Hematopoietic multipotent progenitor cell treated with erythropoietin and hydrocortisone succinate and interleukin-3 and kit ligand, for 6 days (in vitro differentiated cells): ENCODE measurements at regions not wholly inside any gene's neighbourhood (a gene's known extent, or its start where the extent isn't known, plus 50 kb on each side); places are given as distances from the start of the nearest gene placed in this dataset.

ENCODE experiments used
- DNase-seq: peaks from one replicate; pipeline ENCODE4 v3.0.0-alpha.2; 2015

- no peak for DNase-seq
Measured at GRCh38 chr10:81034383-81034782, 496.7 kb downstream of the SH2D4B start.

- no peak for DNase-seq
Measured at GRCh38 chr10:81036257-81036656, 498.6 kb downstream of the SH2D4B start.

GRCh38 chr10:81040031-81040430 is 502.3 kb downstream of the SH2D4B start:
- DNase-seq: no peak

DNA sequence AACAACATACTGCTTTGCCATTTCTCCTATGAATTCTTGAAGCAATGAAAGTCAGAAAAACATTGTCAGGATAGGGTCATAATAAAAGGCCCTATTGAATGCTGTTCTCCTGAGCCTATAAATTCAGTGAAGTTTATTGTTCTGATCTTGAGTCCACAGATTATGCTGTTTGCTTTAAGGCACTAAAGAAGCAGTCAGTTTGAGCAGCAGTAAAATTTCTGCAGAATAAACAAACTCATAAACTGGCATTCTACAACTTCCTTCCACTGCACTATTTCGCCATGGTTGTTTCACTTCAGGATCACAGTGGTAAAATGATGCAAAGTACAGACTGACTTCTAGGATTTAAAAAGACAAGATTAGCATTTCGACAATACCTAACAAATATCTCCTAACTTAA is 503.2 kb downstream of the SH2D4B start:
- no peak for DNase-seq

GRCh38 chr10:81042647-81043046 is 504.9 kb downstream of the SH2D4B start:
- DNase-seq: no peak

DNA sequence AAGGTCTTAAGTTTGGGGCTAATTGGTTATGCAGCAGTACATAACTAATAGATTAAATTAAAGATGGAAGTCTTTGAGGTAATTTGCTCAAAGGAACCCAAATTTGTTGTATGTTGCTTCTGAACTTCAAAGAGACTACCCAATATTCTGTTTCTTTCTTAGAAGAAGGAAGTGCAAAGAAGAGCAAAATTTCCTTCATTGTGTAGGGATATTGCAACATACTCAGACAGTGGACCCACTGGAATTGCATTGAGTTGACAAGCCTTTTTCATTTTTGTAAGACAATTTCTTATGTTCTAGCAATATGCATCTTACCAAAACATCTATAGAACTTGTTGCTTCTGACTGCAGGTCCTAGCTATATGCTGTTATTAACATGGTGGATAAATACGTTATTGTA is 527.8 kb downstream of the SH2D4B start:
- DNase-seq: no peak

DNA sequence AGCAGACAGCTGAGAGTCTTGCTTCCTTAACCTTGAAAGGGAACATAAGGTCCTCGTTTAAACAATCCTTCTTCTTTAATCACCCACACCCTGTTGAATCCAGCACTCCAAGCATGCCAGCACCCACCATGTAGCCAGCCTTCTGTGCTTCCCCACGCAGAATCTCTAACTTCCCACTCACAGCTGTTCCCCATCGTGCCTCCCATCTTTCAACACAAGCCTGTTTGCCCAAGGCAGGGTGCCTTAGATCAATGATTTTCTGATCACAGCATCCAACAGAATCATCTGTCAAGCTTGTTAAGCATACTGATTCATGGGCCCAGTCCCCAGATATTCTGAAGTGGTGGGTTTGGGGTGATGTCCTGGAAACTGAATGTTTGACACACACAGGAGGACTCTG is 530.8 kb downstream of the SH2D4B start:
- no peak for DNase-seq

DNA sequence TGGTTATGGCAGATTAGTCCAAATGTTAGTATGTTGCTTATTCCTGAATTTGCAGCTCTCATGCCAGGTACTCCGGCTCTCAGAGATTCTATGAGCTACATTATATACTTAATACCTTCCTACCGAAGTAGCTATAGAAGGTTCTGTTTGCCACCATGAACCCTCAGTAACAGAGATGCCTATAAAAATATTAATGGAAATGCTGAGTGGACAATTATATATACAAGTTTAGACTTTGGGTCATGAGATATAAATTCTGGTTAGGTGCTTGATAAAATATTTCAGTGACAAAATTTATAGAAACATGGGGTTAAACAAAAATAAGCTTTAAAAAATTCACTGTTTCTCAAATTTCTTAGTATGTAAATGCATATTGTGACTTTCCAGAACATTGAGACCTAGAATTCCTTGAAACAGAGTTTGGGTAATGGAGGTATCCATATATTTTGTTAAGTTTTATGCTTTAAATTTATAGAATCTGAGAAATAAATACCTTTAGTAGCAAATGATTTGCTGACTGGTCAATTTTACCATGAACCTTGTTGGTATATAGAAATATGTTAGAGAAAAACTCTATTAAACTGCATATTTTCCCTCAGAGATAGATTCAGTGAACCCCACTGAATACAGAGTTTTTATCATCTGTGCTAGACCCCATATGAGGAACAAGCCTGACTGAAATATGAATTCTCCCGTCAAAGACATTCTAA is 533.5 kb downstream of the SH2D4B start:
- DNase-seq: no peak

GRCh38 chr10:81073155-81073554 is 535.5 kb downstream of the SH2D4B start:
- DNase-seq: no peak

GRCh38 chr10:81081887-81082620 is 544.4 kb downstream of the SH2D4B start:
- peak; percentile 5 for DNase-seq

DNA sequence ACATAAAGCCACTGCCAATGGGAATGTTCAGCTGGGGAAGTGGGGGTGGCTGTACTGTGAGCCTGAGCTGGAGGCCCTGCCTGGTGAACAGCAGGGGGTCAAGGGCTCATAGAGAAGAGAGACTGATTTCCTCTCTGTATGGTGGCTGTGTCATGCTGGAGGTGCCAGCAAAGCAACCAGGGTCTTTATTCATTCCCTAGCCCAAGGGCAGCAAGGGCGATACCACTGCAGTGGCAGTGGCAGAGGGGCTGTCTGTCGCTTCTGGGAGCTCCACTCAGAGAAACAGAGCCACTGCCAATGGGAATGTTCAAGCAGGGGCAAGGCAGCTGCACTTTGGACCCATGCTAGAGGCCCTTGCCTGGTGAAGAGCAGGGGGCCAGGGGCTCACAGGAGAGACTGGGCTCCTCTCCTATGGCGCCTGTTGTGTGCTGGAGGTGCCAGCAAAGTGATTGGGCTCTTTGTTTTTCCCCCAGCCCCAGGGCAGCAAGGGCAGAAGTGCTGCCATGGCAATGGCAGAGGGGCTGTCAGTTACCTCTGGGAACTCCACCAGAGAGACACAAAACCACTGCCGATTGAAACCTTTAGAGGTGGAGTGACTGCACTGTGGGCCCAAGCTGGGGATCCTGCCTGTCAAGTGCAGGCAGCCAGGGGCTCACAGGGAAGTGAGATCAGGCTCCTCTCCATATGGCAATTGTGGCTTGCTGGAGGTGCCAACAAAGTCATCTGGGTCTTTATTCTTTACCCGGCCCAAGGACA is 545.1 kb downstream of the SH2D4B start:
- DNase-seq: no peak

DNA sequence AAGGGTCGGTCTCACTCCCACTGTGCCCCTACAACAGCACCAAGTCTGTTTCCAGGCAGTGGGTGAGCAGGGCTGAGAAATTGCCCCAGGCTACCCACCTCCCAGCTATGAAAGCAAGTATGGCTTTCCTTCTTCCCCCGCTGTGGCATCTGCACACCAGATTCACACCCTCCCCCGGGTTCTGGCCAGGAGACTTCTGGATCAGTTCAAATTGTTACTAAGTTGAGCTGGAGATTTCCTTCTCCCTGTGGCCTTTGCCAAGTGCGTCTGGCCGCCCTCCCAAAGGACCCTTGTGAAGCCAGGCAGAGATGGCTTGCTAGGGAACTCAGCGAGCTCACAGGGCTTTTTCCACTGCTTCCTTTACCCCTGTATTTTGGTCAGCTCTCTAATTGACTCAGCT is 555.4 kb downstream of the SH2D4B start:
- DNase-seq: no peak

GRCh38 chr10:81095238-81095637 is 557.5 kb downstream of the SH2D4B start:
- no peak for DNase-seq

DNA sequence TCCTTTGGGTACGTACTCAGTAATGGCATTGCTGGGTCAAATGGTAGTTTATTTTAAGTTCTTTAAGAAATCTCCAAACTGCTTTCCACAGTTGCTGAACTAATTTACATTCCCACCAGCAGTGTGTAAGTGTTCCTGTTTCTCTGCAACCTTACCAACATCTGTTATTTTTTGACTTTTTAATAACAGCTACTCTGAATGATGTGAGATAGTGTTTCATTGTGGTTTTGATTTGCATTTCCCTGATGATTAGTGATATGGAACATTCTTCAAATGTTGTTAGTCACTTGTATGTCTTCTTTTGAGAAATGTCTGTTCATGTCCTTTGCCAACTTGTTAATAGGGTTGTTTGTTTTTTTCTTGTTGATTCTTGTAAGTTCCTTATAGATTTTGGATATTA is 558.9 kb downstream of the SH2D4B start:
- DNase-seq: no peak

GRCh38 chr10:81101062-81101461 is 563.4 kb downstream of the SH2D4B start:
- no peak for DNase-seq

- DNase-seq: no peak
Measured at GRCh38 chr10:81104494-81104893, 566.8 kb downstream of the SH2D4B start.

DNA sequence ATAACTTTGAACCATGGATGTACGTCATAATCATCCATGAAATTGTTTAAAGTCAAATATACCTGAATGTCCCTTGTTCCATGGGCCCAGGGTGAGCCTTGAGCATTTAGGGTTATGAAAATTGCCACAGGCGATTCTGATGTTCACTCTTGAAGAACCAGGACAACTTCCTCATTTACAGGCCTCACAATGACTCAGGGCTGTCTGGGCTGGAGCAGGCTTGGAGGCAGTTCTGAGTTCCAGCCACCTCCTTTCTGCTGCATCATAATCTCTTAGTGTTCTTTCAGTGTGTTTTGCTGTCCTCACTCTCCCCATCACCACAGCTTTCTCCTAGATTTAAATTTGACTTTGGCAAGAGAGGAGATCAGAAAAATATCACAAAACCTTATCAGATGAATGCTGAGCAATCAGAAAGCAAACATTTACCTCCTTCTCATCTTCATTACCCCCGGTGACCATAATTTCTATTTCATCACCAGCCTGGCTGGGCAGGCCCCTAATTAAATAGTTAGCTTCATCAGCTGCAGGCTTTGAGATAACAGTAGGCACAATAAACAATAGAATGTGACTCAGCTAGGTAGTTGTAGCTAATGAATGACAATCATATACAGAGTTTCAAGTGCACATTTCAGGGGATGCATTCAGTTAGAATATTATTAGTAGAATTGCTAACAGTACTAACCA is 571.0 kb downstream of the SH2D4B start:
- DNase-seq: peak; percentile 28

GRCh38 chr10:81109200-81109752 is 571.6 kb downstream of the SH2D4B start:
- no peak for DNase-seq

GRCh38 chr10:81116201-81116600 is 578.5 kb downstream of the SH2D4B start:
- DNase-seq: no peak

DNA sequence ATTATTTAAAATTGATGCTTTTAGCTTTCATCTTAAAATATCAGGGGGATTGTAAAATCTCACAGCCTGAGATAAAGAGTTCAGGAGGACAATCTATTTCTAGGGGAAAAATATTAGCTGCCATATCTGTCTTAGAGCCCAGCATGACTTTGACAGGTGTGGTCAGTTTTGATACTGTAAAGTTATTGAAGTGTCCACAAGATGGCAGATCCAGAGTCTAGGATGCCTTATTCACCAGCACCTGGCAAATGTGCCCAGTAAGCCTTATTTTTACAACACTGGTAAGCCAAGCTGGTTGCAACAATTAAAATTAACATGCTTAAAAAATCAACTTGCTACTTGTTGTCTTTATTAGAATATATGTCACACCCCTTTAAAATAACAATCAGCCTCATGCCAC is 579.3 kb downstream of the SH2D4B start:
- peak; percentile 6 for DNase-seq

DNA sequence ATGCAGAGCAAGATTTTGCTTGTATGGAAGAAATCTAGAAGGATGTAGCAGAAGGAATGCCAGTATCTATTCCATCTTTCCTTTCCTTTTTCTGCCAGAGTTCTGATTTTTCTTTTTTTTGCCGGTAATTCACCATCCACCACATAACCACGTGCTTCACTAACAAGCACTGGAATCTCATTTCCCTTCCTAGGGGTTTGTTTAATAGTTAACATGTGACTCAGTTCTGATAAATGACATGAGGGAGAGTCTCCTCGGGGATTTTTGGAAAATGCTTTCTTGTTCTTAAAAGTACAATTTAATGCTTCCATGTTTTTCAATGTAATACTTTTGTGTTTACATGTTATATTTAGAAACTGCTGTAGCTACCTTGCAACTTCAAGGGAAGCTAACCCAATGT is 590.2 kb downstream of the SH2D4B start:
- no peak for DNase-seq

DNA sequence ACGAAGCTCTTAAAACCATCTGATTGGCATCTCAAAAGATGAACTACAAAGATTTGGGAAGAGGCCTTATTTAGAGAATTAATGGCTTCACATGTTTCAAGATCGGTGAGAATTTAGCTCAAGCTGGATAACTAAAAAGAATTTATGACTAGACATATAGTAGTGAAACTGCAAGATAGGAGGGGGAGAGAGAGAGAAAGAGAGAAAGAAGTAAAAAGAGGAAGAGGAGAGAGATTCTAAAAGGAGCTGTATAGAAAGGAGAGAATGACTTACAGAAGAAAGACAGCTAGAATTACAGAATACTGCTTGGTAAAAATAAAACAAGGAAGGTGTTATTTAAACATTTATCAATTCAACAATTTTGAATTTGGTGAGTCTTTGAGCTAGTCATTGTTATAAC is 592.3 kb downstream of the SH2D4B start:
- no peak for DNase-seq

GRCh38 chr10:81135851-81136250 is 598.1 kb downstream of the SH2D4B start:
- DNase-seq: no peak
